KOPT-K1 (cell line): ENCODE measurements at regions not wholly inside any gene's neighbourhood (a gene's known extent, or its start where the extent isn't known, plus 50 kb on each side); places are given as distances from the start of the nearest gene placed in this dataset.
A peak's percentile ranks its signal among the peaks of the same experiment; 100 is the strongest.
"Not testable (repeated sequence)": the region's sequence is repeated elsewhere in the genome, so short reads cannot be mapped to it uniquely, and the experiment has no call there.

ENCODE experiments used
- H3K27ac ChIP-seq: fragments of 200-600 bp; sonication (generic); 2 replicates; pipeline ENCODE4 v1.5.1; 2016; ENCODE audit warnings: antibody characterized with exemption, mild to moderate bottlenecking, low read depth, low read length; ENCODE audit not compliant: poor library complexity, severe bottlenecking
- H3K36me3 ChIP-seq: fragments of 200-600 bp; sonication (generic); 2 replicates; pipeline ENCODE4 v1.5.1; 2017; ENCODE audit warnings: antibody characterized with exemption, mild to moderate bottlenecking, low read length, moderate library complexity; ENCODE audit not compliant: insufficient read depth
- H3K9me3 ChIP-seq: fragments of 200-600 bp; sonication (generic); 2 replicates; pipeline ENCODE4 v1.5.1; 2017; ENCODE audit warnings: antibody characterized with exemption, low read length, mild to moderate bottlenecking; ENCODE audit not compliant: insufficient read depth, poor library complexity, severe bottlenecking

GRCh38 chr2:39851651-39852110, 72.6 kb upstream of the THUMPD2 start:
- Histone ChIP-seq H3K27ac (peak overlapping the region; percentile 56), H3K36me3 (no peaks in the 10 kb centered on the region), H3K9me3 (no peaks in the 10 kb centered on the region)

GRCh38 chr2:39851251-39851650, 72.2 kb upstream of the THUMPD2 start:
- H3K9me3 ChIP-seq, result no peaks in the 10 kb centered on the region
- peak overlapping the region; percentile 56 for H3K27ac ChIP-seq
- no peaks in the 10 kb centered on the region for H3K36me3 ChIP-seq

- Histone ChIP-seq H3K27ac (no peak overlapping the region), H3K36me3 (no peaks in the 10 kb centered on the region), H3K9me3 (no peaks in the 10 kb centered on the region)
Observed at GRCh38 chr2:39849982-39850526, 71.0 kb upstream of the THUMPD2 start.

- no peaks in the 10 kb centered on the region for H3K9me3 ChIP-seq
- H3K36me3 ChIP-seq, result no peaks in the 10 kb centered on the region
- H3K27ac ChIP-seq, result no peak overlapping the region
Observed at GRCh38 chr2:39849064-39849463, 70.0 kb upstream of the THUMPD2 start.

- H3K27ac ChIP-seq, result no peak overlapping the region
- H3K36me3 ChIP-seq, result no peaks in the 10 kb centered on the region
- H3K9me3 ChIP-seq, result no peaks in the 10 kb centered on the region
Observed at GRCh38 chr2:39845460-39846146, 66.5 kb upstream of the THUMPD2 start.

GRCh38 chr2:39839261-39839848, 60.3 kb upstream of the THUMPD2 start:
- H3K27ac ChIP-seq, result no peak overlapping the region
- H3K9me3 ChIP-seq, result peaks cover 8% of the 10 kb centered on the region
- no peaks in the 10 kb centered on the region for H3K36me3 ChIP-seq

- H3K36me3 ChIP-seq, result no peaks in the 10 kb centered on the region
- H3K9me3 ChIP-seq, result peaks cover 8% of the 10 kb centered on the region
- no peak overlapping the region for H3K27ac ChIP-seq
Observed at GRCh38 chr2:39838589-39838988, 59.5 kb upstream of the THUMPD2 start.

- H3K9me3 ChIP-seq, result peaks cover 8% of the 10 kb centered on the region
- no peaks in the 10 kb centered on the region for H3K36me3 ChIP-seq
- no peak overlapping the region for H3K27ac ChIP-seq
Observed at GRCh38 chr2:39837856-39838453, 58.9 kb upstream of the THUMPD2 start.

GRCh38 chr2:39836638-39837037, 57.6 kb upstream of the THUMPD2 start:
- Histone ChIP-seq H3K36me3 (no peaks in the 10 kb centered on the region), H3K9me3 (peaks cover 8% of the 10 kb centered on the region), H3K27ac (no peak overlapping the region)

GRCh38 chr2:39834426-39834825, 55.4 kb upstream of the THUMPD2 start:
- Histone ChIP-seq H3K9me3 (peaks cover 8% of the 10 kb centered on the region), H3K36me3 (no peaks in the 10 kb centered on the region), H3K27ac (no peak overlapping the region)

GRCh38 chr2:39830610-39831009, 51.6 kb upstream of the THUMPD2 start:
- not testable (repeated sequence) for H3K36me3 ChIP-seq, H3K9me3 ChIP-seq, H3K27ac ChIP-seq
